ENCODE measurements at regions not wholly inside any gene's neighbourhood (a gene's known extent, or its start where the extent isn't known, plus 50 kb on each side); places are given as distances from the start of the nearest gene placed in this dataset.
"Not testable (repeated sequence)": the region's sequence is repeated elsewhere in the genome, so short reads cannot be mapped to it uniquely, and the experiment has no call there.

DNA sequence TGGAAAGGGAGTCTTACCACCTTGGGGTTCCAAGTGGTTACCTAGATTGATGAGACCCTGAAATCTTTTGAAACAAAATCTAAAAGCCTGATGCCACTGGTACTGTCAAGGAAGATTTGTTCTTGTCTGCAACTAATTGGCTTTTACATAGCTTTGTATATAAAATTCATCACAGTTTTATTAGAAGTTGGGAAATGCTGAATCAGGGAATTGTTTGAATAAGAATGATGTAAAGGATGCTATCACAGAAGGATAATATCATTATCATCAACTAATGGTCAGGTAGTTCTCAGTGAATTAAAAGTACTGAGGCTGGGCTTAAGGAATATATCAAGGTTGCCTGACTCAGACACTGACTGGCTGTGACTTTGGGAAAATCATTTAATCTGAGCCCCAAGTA, 248.3 kb upstream of the STXBP6 start:
- no peak overlapping the region for H3K4me3 Mint-ChIP-seq
- no peaks in the 10 kb centered on the region for H3K9me3 Mint-ChIP-seq
- H3K4me1 Mint-ChIP-seq = no peaks in the 10 kb centered on the region
- ATAC-seq (ENCODE audit: low read depth) = no peak
- DNase-seq (ENCODE audit: low spot score in 2 of 2) = no peak
- no peak overlapping the region for H3K27ac Mint-ChIP-seq
- H3K36me3 Mint-ChIP-seq = no peaks in the 10 kb centered on the region
- peaks cover 2% of the 10 kb centered on the region for H3K27me3 Mint-ChIP-seq

DNA sequence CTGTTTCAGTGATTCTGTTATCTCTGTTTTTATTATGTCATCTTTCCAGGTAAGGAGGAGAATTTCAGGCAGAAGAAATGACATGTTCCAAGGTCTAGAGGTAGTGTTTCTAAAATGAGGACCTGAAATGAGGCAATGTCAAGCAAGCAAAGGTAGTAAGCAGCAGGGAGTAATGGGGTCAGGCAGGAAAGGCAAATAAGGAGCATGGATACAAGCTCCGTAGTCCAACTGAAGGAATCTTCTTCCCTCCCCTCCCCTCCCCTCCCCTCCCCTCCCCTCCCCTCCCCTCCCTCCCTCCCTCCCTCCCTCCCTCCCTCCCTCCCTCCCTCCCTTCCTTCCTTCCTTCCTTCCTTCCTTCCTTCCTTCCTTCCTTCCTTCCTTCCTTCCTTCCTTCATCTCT, 240.2 kb upstream of the STXBP6 start:
- H3K27me3 Mint-ChIP-seq; H3K4me3 Mint-ChIP-seq; H3K27ac Mint-ChIP-seq; ATAC-seq (ENCODE audit: low read depth); H3K4me1 Mint-ChIP-seq; H3K9me3 Mint-ChIP-seq; H3K36me3 Mint-ChIP-seq; DNase-seq (ENCODE audit: low spot score in 2 of 2): not testable (repeated sequence)

DNA sequence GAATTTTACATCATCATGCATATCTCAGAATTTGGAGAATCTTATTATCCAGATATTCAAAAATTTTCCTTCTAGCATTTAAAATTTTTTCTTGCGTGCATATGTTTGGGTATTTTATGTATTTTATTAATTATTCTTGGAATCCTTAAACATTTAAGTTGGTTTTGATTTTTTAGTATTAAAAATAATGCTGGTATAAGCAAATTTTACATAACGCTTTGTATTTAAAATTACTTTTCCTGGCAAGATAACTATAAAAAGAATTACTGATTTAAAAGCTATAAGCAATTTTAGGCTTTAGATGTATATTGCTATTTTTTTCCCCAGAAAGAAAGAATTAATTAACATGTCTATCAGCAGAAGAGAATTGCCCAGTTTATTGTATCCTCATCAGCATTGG, 224.6 kb upstream of the STXBP6 start:
- H3K27ac Mint-ChIP-seq = no peak overlapping the region
- no peaks in the 10 kb centered on the region for H3K27me3 Mint-ChIP-seq
- no peaks in the 10 kb centered on the region for H3K4me1 Mint-ChIP-seq
- H3K9me3 Mint-ChIP-seq = peaks cover 2% of the 10 kb centered on the region
- DNase-seq (ENCODE audit: low spot score in 2 of 2) (no peak), ATAC-seq (ENCODE audit: low read depth) (no peak)
- no peaks in the 10 kb centered on the region for H3K36me3 Mint-ChIP-seq
- no peak overlapping the region for H3K4me3 Mint-ChIP-seq

DNA sequence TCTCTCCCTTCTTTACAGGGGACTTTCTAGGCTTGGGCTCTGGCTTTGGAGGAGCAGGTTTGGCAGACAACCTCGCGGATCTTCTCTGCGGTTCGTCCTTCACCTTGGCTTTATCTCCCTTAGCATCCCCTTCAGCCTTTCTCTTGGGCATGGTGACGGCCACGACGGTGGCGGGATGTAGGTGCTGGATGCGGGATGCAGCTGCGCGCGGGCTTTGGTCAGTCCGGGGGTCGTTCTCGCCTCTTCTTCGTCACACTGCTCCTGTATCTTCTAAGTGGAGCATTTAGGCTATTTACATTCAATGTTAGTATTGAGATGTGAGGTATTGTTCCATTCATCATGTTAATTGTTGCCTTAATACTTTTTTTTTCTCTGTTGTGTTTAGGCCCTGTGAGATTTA, 217.2 kb upstream of the STXBP6 start:
- ATAC-seq (ENCODE audit: low read depth) (no peak), DNase-seq (ENCODE audit: low spot score in 2 of 2) (no peak)
- Mint-ChIP-seq H3K9me3 (peaks cover 6% of the 10 kb centered on the region), H3K36me3 (no peaks in the 10 kb centered on the region), H3K4me3 (no peak overlapping the region), H3K27ac (no peak overlapping the region), H3K27me3 (no peaks in the 10 kb centered on the region), H3K4me1 (no peaks in the 10 kb centered on the region)

DNA sequence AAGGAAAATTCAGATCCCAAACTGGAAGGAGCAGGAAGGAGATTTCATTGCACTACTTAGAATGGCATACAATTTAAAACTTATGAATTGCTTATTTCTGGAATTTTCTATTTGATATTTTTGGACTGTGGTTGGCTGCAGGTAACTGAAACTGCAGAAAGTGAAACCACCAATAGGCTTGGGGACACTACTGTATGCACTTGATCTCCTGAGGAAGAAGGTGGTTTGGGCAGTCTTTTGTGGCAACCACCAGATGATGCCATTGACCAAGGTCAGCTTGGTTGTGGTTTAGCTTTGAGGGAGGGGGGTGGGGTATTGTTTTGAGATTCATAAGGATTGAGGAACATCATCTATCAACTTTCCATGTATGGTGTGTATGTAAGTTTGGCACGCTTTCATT, 209.5 kb upstream of the STXBP6 start:
- no peaks in the 10 kb centered on the region for H3K27me3 Mint-ChIP-seq
- H3K36me3 Mint-ChIP-seq = no peaks in the 10 kb centered on the region
- ATAC-seq (ENCODE audit: low read depth) = no peak

DNA sequence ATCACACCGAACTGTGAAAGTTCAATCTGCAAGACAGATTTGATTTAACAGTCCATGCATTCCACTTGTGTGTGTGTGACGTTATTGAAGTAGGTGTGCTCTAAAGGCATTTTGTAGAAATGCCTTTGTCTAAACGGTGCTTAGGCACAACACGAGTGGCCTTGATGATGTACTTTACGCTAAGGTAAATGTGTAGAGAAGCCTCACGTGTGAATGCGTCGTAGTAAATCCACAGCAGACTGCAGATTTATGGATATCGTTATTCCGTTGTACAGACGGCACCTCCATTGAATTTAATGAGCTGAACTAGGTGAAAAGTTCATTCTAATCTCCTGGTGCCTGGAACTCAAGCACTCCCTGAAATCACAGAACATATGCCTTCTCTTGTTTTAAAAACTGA, 202.8 kb upstream of the STXBP6 start:
- H3K27ac Mint-ChIP-seq = no peak overlapping the region
- ATAC-seq (ENCODE audit: low read depth) (no peak), DNase-seq (ENCODE audit: low spot score in 2 of 2) (no peak)
- no peaks in the 10 kb centered on the region for H3K27me3 Mint-ChIP-seq
- no peaks in the 10 kb centered on the region for H3K36me3 Mint-ChIP-seq
- H3K9me3 Mint-ChIP-seq = peaks cover 2% of the 10 kb centered on the region
- no peak overlapping the region for H3K4me3 Mint-ChIP-seq
- no peaks in the 10 kb centered on the region for H3K4me1 Mint-ChIP-seq

More for the DNA sequence above, 209.5 kb upstream of the STXBP6 start:
- DNase-seq (ENCODE audit: low spot score in 2 of 2) = no peak
- Mint-ChIP-seq H3K9me3 (no peaks in the 10 kb centered on the region), H3K4me3 (no peak overlapping the region), H3K4me1 (no peaks in the 10 kb centered on the region), H3K27ac (no peak overlapping the region)

DNA sequence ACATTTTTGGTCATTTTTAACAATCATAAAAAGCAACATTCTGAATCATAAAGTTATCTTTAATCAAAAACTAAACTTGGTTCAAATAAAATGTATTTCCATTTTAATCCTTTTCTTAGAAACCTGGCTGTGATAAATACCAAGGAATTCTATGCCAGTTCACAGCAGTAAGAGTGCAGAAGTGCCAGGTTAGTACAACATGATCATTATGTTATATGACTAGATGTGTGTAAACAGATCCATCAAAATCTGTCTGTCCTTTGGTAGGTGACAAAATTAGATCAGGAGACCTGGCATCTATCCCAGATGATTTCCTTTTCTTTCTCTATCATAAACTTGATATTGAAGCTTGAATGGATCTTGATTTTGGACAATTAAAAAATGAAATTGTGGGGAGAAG, 200.6 kb upstream of the STXBP6 start:
- DNase-seq (ENCODE audit: low spot score in 2 of 2) = no peak
- Mint-ChIP-seq H3K27me3 (no peaks in the 10 kb centered on the region), H3K36me3 (no peaks in the 10 kb centered on the region), H3K9me3 (peaks cover 2% of the 10 kb centered on the region), H3K4me3 (no peak overlapping the region), H3K4me1 (no peaks in the 10 kb centered on the region), H3K27ac (no peak overlapping the region)
- no peak for ATAC-seq (ENCODE audit: low read depth)

DNA sequence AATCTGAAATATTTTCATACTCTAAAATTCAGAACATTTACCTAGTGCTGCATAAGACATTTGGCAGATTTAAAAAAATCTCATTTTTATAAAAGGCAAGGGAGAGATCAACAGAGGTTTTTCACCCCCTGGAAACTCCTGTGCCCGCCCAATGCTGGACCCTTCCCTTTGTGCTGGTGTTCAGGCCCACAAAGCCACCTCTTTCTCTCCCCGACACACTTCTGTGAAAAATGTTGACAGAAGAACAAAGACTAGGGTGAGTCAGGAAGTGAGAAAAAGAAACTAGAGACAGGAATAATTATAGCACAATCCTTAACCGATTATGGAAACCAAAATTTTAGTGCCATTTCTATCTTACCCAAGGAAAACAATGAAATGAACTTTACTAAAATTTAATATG, 197.7 kb upstream of the STXBP6 start:
- H3K4me1 Mint-ChIP-seq = no peaks in the 10 kb centered on the region
- ATAC-seq (ENCODE audit: low read depth) (no peak), DNase-seq (ENCODE audit: low spot score in 2 of 2) (no peak)
- no peaks in the 10 kb centered on the region for H3K36me3 Mint-ChIP-seq
- peaks cover 5% of the 10 kb centered on the region for H3K27me3 Mint-ChIP-seq
- H3K27ac Mint-ChIP-seq = no peak overlapping the region
- peaks cover 7% of the 10 kb centered on the region for H3K9me3 Mint-ChIP-seq
- H3K4me3 Mint-ChIP-seq = no peak overlapping the region

DNA sequence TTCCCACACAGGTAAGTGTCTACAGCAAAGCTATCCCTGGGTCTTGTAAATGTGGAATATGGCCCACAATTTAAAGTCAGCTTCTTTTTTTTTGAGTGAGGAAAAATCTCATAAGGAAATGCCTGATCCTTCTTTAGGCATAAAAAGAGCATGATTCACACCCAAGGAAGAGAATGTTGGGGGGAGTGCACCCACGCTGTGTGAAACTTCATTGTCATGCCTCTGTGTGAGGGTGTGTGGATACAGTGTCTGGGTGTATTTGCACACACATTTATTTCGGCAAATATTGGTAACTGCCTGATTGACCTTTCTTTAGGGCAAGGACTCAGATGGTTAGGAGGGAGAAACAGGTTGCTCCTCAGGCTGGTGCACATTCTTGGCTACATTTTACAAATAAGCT, 196.8 kb upstream of the STXBP6 start:
- ATAC-seq (ENCODE audit: low read depth) (no peak), DNase-seq (ENCODE audit: low spot score in 2 of 2) (no peak)
- peaks cover 7% of the 10 kb centered on the region for H3K9me3 Mint-ChIP-seq
- H3K27me3 Mint-ChIP-seq = peaks cover 5% of the 10 kb centered on the region
- H3K4me1 Mint-ChIP-seq = no peaks in the 10 kb centered on the region
- no peaks in the 10 kb centered on the region for H3K36me3 Mint-ChIP-seq
- H3K27ac Mint-ChIP-seq = no peak overlapping the region
- no peak overlapping the region for H3K4me3 Mint-ChIP-seq

DNA sequence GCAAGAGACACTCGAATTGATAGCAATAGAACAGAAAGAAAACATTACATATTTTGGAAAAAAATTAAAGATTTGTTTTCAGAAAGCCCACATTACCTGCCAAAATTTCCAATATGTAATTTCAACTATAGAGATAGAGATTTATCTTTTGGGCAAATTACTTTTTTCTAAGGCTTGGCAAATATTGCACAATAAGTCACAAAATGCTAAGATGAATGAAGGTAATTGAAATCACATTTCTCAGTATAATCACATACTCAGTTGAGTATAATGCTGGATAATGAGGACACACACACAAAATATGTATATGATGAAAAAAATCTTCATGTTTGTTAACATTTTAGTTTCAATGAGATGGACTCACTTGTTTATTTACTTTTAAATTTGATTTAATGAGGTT, 189.2 kb upstream of the STXBP6 start:
- no peak for DNase-seq (ENCODE audit: low spot score in 2 of 2)
- Mint-ChIP-seq H3K27me3 (no peaks in the 10 kb centered on the region), H3K27ac (no peak overlapping the region), H3K4me1 (no peaks in the 10 kb centered on the region), H3K4me3 (no peak overlapping the region), H3K36me3 (no peaks in the 10 kb centered on the region), H3K9me3 (peaks cover 1% of the 10 kb centered on the region)
- ATAC-seq (ENCODE audit: low read depth) = no peak

DNA sequence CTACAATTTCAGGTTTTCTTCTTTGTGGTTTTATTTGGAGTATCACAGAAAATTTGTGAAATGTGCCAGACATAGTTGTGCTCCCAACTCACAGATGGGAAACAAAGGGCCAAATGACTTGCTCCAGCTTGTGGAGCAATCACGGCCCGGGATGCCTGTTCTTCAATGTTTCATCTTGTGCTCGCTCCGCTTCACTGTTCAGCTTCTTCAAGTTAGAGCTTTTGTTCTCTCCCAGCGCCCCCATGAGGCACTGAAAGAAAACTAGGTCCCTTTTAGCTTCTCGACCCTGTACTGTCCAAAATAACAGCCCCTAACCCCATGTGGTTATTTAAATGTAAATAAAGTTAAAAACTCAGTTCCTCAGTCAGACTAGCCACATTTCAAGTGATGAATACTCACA, 187.9 kb upstream of the STXBP6 start:
- H3K36me3 Mint-ChIP-seq = no peaks in the 10 kb centered on the region
- ATAC-seq (ENCODE audit: low read depth) = no peak
- DNase-seq (ENCODE audit: low spot score in 2 of 2) = no peak
- no peaks in the 10 kb centered on the region for H3K4me1 Mint-ChIP-seq
- H3K27ac Mint-ChIP-seq = no peak overlapping the region
- no peaks in the 10 kb centered on the region for H3K27me3 Mint-ChIP-seq
- H3K9me3 Mint-ChIP-seq = peaks cover 1% of the 10 kb centered on the region
- H3K4me3 Mint-ChIP-seq = no peak overlapping the region

DNA sequence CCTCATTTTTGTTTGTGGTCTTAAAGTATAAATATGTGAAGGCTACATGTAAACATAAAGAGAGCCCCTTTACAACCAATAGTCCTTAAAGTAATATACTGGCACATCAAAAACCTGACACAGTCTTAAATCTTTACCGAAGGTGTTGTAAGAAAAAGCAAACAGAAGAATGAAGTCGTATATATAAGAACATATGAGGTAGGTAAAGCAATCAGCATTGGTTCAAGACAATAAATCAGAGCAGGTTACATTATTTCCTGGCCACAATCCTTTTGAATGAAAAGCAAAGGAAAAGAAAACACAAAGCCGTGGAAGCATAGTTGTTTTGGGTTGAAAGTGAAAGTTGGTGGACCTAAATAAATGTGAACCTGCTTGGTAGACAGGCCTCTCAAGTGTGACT, 183.7 kb upstream of the STXBP6 start:
- no peak overlapping the region for H3K27ac Mint-ChIP-seq
- ATAC-seq (ENCODE audit: low read depth) = no peak
- no peaks in the 10 kb centered on the region for H3K27me3 Mint-ChIP-seq
- no peaks in the 10 kb centered on the region for H3K4me1 Mint-ChIP-seq
- H3K9me3 Mint-ChIP-seq = peaks cover 1% of the 10 kb centered on the region
- H3K36me3 Mint-ChIP-seq = no peaks in the 10 kb centered on the region
- DNase-seq (ENCODE audit: low spot score in 2 of 2) = no peak
- no peak overlapping the region for H3K4me3 Mint-ChIP-seq

DNA sequence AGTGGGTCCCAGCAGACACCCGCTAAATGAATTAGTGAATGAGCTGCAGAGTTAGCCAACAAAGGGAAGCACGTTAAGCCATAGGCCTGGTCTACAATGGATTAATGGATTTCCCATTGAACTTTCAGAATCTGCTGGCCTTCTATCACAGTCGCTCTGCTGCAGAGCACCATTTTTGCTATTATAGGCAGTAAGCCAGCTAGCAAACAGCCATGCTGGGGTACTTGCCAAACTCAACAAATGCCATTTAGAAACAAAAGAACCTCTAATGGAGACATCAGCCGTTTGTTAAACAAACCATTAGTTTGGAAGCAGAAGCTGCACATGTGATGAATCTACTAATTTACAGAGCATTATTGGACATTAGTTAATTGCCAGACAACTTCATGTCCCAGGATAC, 181.1 kb upstream of the STXBP6 start:
- H3K9me3 Mint-ChIP-seq = peaks cover 6% of the 10 kb centered on the region
- H3K4me1 Mint-ChIP-seq = no peaks in the 10 kb centered on the region
- no peaks in the 10 kb centered on the region for H3K27me3 Mint-ChIP-seq
- no peak overlapping the region for H3K27ac Mint-ChIP-seq
- ATAC-seq (ENCODE audit: low read depth) (no peak), DNase-seq (ENCODE audit: low spot score in 2 of 2) (no peak)
- no peaks in the 10 kb centered on the region for H3K36me3 Mint-ChIP-seq
- H3K4me3 Mint-ChIP-seq = no peak overlapping the region

DNA sequence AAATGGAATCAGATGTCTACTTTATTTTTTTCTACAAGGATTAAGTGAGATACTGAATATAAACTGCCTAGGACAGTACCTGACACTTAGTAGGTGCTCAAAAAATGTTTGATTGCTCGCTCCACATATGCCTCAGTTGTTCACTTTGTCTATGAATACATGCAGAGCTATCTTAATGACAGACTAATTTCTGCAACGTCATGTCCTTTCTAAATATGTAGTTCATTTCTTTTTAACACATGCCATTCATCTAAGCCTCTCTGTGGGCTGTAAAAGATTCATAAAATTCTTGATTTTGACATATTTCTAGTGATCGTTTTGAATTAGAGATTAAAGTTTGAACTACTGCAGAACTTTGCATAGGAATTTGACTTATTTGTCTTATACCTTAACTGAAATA, 176.3 kb upstream of the STXBP6 start:
- no peaks in the 10 kb centered on the region for H3K36me3 Mint-ChIP-seq
- no peak for ATAC-seq (ENCODE audit: low read depth)
- DNase-seq (ENCODE audit: low spot score in 2 of 2) = no peak
- no peak overlapping the region for H3K27ac Mint-ChIP-seq
- H3K4me1 Mint-ChIP-seq = no peaks in the 10 kb centered on the region
- H3K4me3 Mint-ChIP-seq = no peak overlapping the region
- peaks cover 2% of the 10 kb centered on the region for H3K27me3 Mint-ChIP-seq
- peaks cover 6% of the 10 kb centered on the region for H3K9me3 Mint-ChIP-seq

DNA sequence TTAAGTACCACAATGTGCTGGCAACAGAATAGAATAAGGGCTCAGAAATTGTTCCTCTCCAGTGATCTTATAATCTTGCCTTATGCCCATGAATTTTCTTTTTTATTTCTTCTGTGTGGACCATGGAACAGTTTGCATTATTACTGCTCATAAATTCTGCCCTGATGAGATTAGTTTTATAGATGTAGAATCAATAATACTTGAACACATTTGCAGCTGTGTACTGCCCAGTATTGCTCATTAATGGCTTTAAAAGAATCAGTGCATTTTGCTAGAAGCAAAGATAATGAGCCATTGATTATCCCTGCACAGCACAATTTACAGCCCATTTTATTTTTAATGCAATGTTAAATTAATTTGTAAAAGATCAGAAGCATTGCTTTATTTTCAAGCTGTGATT, 172.3 kb upstream of the STXBP6 start:
- H3K9me3 Mint-ChIP-seq = peaks cover 2% of the 10 kb centered on the region
- no peaks in the 10 kb centered on the region for H3K4me1 Mint-ChIP-seq
- DNase-seq (ENCODE audit: low spot score in 2 of 2) (no peak), ATAC-seq (ENCODE audit: low read depth) (no peak)
- peaks cover 2% of the 10 kb centered on the region for H3K27me3 Mint-ChIP-seq
- H3K36me3 Mint-ChIP-seq = no peaks in the 10 kb centered on the region
- no peak overlapping the region for H3K4me3 Mint-ChIP-seq
- H3K27ac Mint-ChIP-seq = no peak overlapping the region

DNA sequence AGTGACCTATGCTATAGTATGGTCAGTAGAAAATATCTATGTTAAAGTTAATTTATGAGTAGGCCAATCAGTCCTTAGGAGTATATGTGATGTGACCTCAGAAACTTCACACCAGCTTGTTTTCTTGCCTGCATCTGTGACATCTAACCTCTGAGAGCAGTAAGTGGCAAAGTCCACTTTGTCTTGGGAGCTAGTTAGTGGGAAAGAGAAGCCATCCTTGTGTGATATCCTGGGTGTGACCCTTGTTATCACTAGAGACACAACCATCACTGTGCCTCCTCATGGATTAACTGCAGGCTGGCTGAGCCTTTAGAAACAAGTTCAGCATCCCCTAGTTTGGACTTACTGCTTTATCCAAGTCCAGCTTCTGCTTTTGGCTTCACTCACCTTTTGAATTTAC, 170.6 kb upstream of the STXBP6 start:
- Mint-ChIP-seq H3K4me3 (no peak overlapping the region), H3K27ac (no peak overlapping the region)
- no peak for ATAC-seq (ENCODE audit: low read depth)

More for the DNA sequence above, 170.6 kb upstream of the STXBP6 start:
- Mint-ChIP-seq H3K9me3 (no peaks in the 10 kb centered on the region), H3K27me3 (peaks cover 2% of the 10 kb centered on the region), H3K4me1 (no peaks in the 10 kb centered on the region), H3K36me3 (no peaks in the 10 kb centered on the region)
- DNase-seq (ENCODE audit: low spot score in 2 of 2) = no peak
